ENCODE measurements at regions not wholly inside any gene's neighbourhood (a gene's known extent, or its start where the extent isn't known, plus 50 kb on each side); places are given as distances from the start of the nearest gene placed in this dataset.

GRCh38 chr13:74329962-74330361 lies 195.8 kb upstream of the KLF12 start:
- Histone ChIP-seq H3K4me3 (no peak overlapping the region), H3K4me1 (no peaks in the 10 kb centered on the region), H3K27me3 (ENCODE audit: low read depth) (no peaks in the 10 kb centered on the region), H3K27ac (no peak overlapping the region), H3K36me3 (no peaks in the 10 kb centered on the region), H3K9me3 (no peaks in the 10 kb centered on the region)
- DNase-seq (no peak), ATAC-seq (no peak)
- TF ChIP-seq CTCF (IDR thresholded peaks at IDR 0.05), result no peak
- intact Hi-C loops (cut with DNase I), result no loop called here

GRCh38 chr13:74325106-74325505 lies 190.9 kb upstream of the KLF12 start:
- intact Hi-C loops (cut with DNase I), result no loop called here
- no peak for TF ChIP-seq CTCF (IDR thresholded peaks at IDR 0.05)
- no peak overlapping the region for H3K4me3 ChIP-seq
- H3K27ac ChIP-seq, result no peak overlapping the region
- H3K9me3 ChIP-seq, result no peaks in the 10 kb centered on the region
- no peak for ATAC-seq
- DNase-seq, result no peak
- no peaks in the 10 kb centered on the region for H3K36me3 ChIP-seq
- H3K27me3 ChIP-seq (ENCODE audit: low read depth), result no peaks in the 10 kb centered on the region
- no peaks in the 10 kb centered on the region for H3K4me1 ChIP-seq

DNA sequence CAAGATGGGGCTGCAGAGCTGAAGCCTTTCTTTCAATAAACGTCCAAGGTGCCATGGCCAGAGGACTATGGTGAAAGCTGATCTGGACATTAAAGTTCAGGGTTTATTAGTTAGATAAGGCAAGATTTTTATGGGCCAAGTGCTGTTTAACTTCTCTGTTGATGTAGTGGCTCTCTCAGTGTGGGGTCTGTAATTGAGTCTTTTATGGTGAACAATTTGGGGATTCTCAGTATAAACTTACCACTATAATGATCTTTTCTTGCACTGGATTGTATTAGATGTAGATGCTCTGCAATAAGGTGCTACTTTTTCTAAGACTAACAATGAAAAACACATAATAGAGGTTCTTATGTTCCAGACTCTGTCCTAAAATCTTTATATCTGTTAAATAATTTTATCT lies 190.1 kb upstream of the KLF12 start:
- H3K4me1 ChIP-seq, result no peaks in the 10 kb centered on the region
- no peaks in the 10 kb centered on the region for H3K9me3 ChIP-seq
- no peaks in the 10 kb centered on the region for H3K36me3 ChIP-seq
- H3K4me3 ChIP-seq, result no peak overlapping the region
- H3K27ac ChIP-seq, result no peak overlapping the region
- ATAC-seq (no peak), DNase-seq (no peak)
- intact Hi-C loops (cut with DNase I), result no loop called here
- no peak for TF ChIP-seq CTCF (IDR thresholded peaks at IDR 0.05)
- H3K27me3 ChIP-seq (ENCODE audit: low read depth), result no peaks in the 10 kb centered on the region

GRCh38 chr13:74322562-74322961 lies 188.4 kb upstream of the KLF12 start:
- intact Hi-C loops (cut with DNase I), result no loop called here

GRCh38 chr13:74320282-74320681 lies 186.1 kb upstream of the KLF12 start:
- H3K27me3 ChIP-seq (ENCODE audit: low read depth), result no peaks in the 10 kb centered on the region
- no peaks in the 10 kb centered on the region for H3K9me3 ChIP-seq
- H3K4me1 ChIP-seq, result no peaks in the 10 kb centered on the region
- intact Hi-C loops (cut with DNase I), result no loop called here
- H3K4me3 ChIP-seq, result no peak overlapping the region
- DNase-seq (no peak), ATAC-seq (no peak)
- no peak overlapping the region for H3K27ac ChIP-seq
- no peak for TF ChIP-seq CTCF (IDR thresholded peaks at IDR 0.05)
- no peaks in the 10 kb centered on the region for H3K36me3 ChIP-seq

More at GRCh38 chr13:74322562-74322961, 188.4 kb upstream of the KLF12 start:
- Histone ChIP-seq H3K9me3 (no peaks in the 10 kb centered on the region), H3K4me3 (no peak overlapping the region), H3K36me3 (no peaks in the 10 kb centered on the region), H3K27ac (no peak overlapping the region), H3K4me1 (no peaks in the 10 kb centered on the region), H3K27me3 (ENCODE audit: low read depth) (no peaks in the 10 kb centered on the region)
- ATAC-seq (no peak), DNase-seq (no peak)
- no peak for TF ChIP-seq CTCF (IDR thresholded peaks at IDR 0.05)

DNA sequence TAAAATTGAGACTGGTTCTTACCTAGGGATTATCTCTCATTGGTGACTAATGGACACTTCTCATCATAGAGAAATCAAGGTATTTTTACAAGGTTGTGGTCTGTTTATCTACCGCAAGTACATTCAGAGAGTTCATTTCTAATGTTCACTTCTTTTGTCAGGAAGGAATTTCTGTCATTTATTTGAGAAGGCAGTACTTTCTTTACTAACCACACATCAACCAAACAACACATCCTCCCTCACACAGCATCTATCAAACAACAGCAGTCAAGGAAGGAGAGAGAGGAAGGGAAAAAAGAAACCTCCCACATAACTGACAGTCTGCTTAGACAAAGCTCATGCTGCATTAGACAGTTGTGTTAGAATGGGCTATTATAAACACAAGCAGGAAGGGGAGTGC lies 182.3 kb upstream of the KLF12 start:
- Histone ChIP-seq H3K9me3 (no peaks in the 10 kb centered on the region), H3K36me3 (no peaks in the 10 kb centered on the region), H3K27ac (no peak overlapping the region), H3K4me1 (no peaks in the 10 kb centered on the region), H3K4me3 (no peak overlapping the region), H3K27me3 (ENCODE audit: low read depth) (no peaks in the 10 kb centered on the region)
- intact Hi-C loops (cut with DNase I), result no loop called here
- TF ChIP-seq CTCF (IDR thresholded peaks at IDR 0.05), result no peak
- no peak for ATAC-seq
- DNase-seq, result no peak

All from lower lobe of right lung (tissue), 2 donors.